Fibroblast of skin of scalp (primary cell): ENCODE measurements at regions not wholly inside any gene's neighbourhood (a gene's known extent, or its start where the extent isn't known, plus 50 kb on each side); places are given as distances from the start of the nearest gene placed in this dataset.

Experiments used
- DNase-seq: peaks from one replicate; pipeline ENCODE4 v3.0.0-alpha.2; 2013

DNA sequence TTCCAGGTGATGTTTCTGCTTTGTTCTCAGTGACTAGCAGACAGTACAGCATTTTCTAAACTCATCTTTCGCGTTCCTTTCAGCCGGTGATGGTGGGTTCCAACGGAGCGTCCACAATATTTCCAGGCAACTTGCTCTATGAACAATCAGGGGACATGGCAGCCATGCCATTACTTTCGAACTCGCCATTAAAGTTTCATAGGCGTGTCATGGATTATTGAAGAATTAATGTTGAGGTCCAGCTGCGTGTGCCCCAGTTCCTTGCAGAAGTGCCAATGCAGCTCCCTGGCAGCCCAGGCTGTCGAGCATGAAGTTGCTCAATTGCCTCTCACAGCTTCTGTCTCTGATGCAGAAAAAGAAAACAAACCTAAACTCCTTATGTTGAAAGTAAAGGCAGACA lies 262.2 kb downstream of the IRX2 start:
- no peak for DNase-seq

- no peak for DNase-seq
Observed at GRCh38 chr5:2488593-2488992, 262.9 kb downstream of the IRX2 start.

GRCh38 chr5:2487152-2487763 lies 264.2 kb downstream of the IRX2 start:
- no peak for DNase-seq

GRCh38 chr5:2486373-2486772 lies 265.1 kb downstream of the IRX2 start:
- DNase-seq, result no peak

- no peak for DNase-seq
Observed at GRCh38 chr5:2482778-2483177, 268.7 kb downstream of the IRX2 start.

DNA sequence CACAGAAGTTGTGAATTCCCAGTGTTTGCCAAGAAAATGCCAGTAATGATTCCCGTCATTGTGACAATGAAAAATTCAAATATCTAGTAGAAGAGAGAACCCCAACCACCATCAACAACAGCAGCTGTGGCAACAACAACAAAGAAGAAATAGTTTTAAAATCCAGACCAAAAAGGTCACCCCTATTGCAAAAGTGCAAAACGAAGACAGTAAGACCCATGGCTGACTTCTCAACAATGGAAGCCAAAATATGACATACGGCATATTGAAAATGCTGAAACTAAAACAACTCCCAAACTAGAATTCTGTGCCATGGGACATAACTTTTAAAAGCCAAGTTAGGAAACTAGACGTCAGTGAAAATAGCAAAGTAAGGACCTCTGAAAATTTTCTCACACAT lies 270.6 kb downstream of the IRX2 start:
- DNase-seq, result no peak

DNA sequence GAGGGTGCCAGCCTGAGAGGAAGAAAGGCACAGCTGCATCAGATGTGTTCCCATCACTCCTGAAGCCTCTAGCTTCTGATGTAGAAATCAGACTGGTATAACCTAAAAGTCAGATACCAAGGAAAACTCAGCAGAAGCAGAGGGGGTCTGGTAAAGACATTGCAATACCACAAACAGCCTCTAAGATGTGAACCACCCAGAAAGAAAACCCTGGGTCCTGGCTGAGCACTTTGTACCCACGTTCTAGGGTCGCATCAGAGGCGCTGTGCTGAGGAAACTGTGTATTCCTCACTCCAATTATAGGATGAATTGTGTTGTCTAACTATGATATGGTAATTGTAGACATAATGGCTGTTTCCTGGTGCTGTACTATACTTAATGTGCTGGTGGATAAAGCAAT lies 275.6 kb downstream of the IRX2 start:
- no peak for DNase-seq

DNA sequence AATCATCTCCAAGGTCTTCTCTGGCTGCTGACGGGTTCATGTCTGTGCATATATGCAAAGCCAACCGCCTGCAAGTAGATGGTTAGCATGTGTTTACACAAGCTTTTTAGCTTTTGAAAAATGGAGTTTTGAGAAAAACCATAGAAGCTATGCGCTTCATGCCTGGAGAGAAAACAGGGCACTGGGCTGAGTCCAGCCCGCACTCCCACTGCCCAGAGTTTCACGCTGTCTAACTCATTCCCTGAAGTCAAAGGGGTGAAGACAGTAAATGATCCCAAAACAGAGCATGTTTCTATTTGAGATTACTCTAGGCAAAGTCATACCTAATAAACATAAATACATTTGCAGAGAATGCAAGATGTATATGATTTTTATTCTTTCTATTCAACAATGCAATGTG lies 278.8 kb downstream of the IRX2 start:
- DNase-seq, result no peak

DNA sequence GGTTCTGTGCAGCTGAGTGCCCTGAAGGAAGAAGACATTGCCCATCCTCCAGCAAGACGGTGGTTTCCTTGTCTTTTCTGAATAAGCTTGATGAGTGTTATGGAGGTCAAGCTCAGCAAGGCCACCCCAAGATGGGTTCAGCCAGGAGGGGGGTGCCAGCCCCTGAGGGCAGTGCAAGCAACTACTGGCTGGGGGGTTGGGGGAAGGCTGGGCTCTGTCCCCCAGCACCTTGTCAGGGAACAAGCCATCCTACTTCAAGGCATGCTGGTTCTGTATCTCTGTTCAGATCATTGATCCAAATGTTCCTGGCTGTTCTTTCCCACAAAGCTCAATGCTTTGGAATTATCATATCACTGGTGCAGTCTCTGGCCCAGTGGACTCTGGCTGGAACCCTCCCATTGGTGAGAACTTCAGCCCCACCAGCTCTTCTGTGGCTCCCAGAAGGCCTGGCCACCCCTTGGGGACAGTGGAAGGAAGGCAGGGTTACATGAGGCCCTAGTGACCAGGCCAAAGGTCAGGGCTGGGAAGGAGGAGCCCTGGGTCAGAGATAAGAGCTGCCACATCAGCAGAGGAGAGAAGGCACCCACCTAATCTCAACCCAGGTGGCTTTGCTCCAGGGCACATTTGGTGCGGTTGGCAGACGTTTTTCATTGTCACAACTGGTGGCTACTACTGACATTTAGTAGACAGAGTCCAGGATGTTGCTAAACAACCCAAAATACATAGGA lies 280.2 kb downstream of the IRX2 start:
- no peak for DNase-seq

- no peak for DNase-seq
Observed at GRCh38 chr5:2466966-2467365, 284.5 kb downstream of the IRX2 start.

DNA sequence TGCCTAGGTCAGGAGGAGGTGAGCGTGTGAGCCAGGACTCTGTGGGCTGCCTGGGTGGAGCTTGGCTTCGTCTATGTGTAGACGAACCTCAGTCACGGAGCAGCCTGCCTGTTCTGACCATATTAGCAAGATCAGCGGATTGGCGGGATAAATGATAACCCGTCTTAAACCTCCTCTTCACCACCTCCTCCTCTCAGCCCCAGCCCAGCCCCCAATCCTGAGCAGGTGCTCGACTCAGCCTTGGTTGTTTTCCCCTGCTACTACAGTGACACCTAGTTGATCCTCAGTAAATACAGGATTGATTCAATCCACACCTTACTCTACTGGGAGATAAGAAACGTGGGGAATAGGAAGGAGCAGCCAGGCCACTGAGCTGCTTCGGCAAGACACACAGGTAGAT lies 286.1 kb downstream of the IRX2 start:
- DNase-seq, result no peak

- DNase-seq, result no peak
Observed at GRCh38 chr5:2464141-2464540, 287.3 kb downstream of the IRX2 start.

GRCh38 chr5:2461701-2462691 lies 289.5 kb downstream of the IRX2 start:
- DNase-seq, result no peak

DNA sequence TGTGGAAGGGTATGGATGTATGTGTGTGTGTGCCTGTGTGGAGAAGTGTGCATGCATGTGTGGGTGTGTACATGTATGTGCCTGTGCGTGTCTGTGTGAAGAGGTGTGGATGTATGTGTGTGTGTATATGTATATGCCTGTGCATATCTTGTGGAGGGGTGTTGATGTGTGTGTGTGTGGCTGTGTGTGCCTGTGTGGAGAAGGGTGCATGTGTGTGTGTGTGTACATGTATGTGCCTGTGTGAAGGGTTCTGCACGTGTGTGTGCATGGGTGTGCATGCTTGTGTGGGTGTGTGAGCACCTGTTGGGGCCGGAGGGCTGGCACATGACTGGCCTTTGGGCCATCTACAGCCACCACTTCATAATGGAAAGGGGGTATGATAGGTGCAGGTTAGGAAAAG lies 291.4 kb downstream of the IRX2 start:
- DNase-seq, result no peak

GRCh38 chr5:2459251-2459650 lies 292.2 kb downstream of the IRX2 start:
- no peak for DNase-seq

- no peak for DNase-seq
Observed at GRCh38 chr5:2455878-2456277, 295.6 kb downstream of the IRX2 start.

GRCh38 chr5:2454876-2455275 lies 296.6 kb downstream of the IRX2 start:
- no peak for DNase-seq

- DNase-seq, result no peak
Observed at GRCh38 chr5:2453781-2454180, 297.7 kb downstream of the IRX2 start.

GRCh38 chr5:2451100-2451499 lies 300.4 kb downstream of the IRX2 start:
- no peak for DNase-seq

DNA sequence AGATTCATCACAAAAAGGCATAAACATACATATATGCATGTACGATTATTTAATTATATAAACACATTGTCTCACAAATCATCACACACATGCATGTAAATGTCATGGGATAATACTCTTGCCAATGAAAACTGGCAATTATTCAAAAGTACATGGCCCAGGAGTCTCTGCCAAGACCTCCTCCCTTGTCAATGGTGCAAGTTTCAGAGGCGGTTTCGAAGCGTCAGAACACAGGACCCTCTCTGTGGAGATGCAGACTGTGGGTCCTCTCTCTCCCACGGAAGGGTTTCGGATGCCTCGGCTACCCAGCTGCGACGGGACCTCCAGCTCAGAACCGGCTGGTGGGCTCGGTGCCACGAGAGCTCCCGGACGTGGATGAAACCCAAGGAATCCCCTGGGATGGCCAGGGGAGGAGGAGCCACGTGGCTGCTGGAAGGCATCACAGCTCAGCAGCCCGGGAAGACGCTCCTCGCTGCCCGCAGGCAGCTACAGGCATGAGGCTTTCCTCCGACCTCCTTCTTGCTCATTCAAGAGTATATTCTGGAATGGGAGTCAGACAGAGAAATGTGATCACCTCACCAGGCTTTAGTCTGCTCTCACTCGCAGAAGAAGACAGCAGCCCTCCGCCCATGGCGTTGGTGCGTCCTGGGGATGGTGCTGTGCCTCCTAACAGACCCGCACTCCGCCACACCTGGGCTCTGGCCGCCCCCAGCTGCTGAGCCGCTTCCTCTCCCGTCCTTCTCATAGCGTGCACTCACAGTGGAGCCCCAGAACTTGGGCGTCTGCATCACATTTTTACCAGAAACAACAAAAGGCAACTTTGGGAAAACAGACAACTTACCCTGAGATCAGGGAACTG lies 308.8 kb downstream of the IRX2 start:
- DNase-seq, result no peak

GRCh38 chr5:2441495-2442180 lies 309.8 kb downstream of the IRX2 start:
- no peak for DNase-seq

DNA sequence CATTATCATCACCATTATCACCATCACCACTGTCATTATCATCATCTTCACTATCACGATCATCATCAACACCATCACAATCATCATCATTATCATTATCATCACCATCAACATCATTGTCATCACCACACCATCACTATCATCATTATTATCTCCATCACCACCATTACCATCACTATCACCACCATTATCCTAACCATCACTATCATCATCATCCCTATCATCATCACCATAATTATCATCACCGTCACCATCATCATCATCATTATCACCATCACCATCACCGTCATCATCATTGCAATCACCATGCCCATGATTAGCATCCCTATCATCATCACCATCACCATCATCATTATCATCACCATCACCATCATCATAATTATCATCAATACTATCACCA lies 311.9 kb downstream of the IRX2 start:
- DNase-seq, result no peak
